ENCODE measurements at regions not wholly inside any gene's neighbourhood (a gene's known extent, or its start where the extent isn't known, plus 50 kb on each side); places are given as distances from the start of the nearest gene placed in this dataset.

- Histone ChIP-seq H3K4me2 (ENCODE audit: low read length) (no peak overlapping the region), H3K27me3 (ENCODE audit: insufficient read depth, low read depth, low read length) (no peaks in the 10 kb centered on the region), H3K9me2 (ENCODE audit: insufficient read depth, low read length) (no peaks in the 10 kb centered on the region), H3K9me3 (ENCODE audit: low read length) (no peaks in the 10 kb centered on the region), H2AFZ (ENCODE audit: low read depth, low read length) (no peak overlapping the region), H3K27ac (ENCODE audit: low read length) (no peak overlapping the region), H3K79me2 (replicated peaks; ENCODE audit: insufficient read depth, low read length) (no peaks in the 10 kb centered on the region), H3K4me3 (ENCODE audit: low read length) (no peak overlapping the region), H3K9ac (ENCODE audit: low read length) (no peak overlapping the region), H3K36me3 (ENCODE audit: insufficient read depth, low read length) (no peaks in the 10 kb centered on the region), H4K20me1 (ENCODE audit: insufficient read depth) (no peaks in the 10 kb centered on the region), H3F3A (ENCODE audit: insufficient read depth, low read length, poor library complexity, severe bottlenecking) (no peaks in the 10 kb centered on the region)
- TF ChIP-seq EZH2 (IDR thresholded peaks at IDR 0.05; ENCODE audit: borderline replicate concordance, insufficient read depth, low read length, poor library complexity, severe bottlenecking) (no peak), MXI1 (conservative IDR thresholded peaks at IDR 0.05; ENCODE audit: poor library complexity, severe bottlenecking) (no peak), TAF1 (IDR thresholded peaks at IDR 0.05; ENCODE audit: low read depth) (no peak), CTCF (IDR thresholded peaks at IDR 0.05; ENCODE audit: poor library complexity, severe bottlenecking) (no peak), EP300 (conservative IDR thresholded peaks at IDR 0.05; ENCODE audit: poor library complexity, severe bottlenecking) (no peak), SMC3 (conservative IDR thresholded peaks at IDR 0.05; ENCODE audit: poor library complexity) (no peak), POLR2AphosphoS5 (IDR thresholded peaks at IDR 0.05) (no peak), RAD21 (conservative IDR thresholded peaks at IDR 0.05) (no peak)
- TF ChIP-seq, protein P1, sequence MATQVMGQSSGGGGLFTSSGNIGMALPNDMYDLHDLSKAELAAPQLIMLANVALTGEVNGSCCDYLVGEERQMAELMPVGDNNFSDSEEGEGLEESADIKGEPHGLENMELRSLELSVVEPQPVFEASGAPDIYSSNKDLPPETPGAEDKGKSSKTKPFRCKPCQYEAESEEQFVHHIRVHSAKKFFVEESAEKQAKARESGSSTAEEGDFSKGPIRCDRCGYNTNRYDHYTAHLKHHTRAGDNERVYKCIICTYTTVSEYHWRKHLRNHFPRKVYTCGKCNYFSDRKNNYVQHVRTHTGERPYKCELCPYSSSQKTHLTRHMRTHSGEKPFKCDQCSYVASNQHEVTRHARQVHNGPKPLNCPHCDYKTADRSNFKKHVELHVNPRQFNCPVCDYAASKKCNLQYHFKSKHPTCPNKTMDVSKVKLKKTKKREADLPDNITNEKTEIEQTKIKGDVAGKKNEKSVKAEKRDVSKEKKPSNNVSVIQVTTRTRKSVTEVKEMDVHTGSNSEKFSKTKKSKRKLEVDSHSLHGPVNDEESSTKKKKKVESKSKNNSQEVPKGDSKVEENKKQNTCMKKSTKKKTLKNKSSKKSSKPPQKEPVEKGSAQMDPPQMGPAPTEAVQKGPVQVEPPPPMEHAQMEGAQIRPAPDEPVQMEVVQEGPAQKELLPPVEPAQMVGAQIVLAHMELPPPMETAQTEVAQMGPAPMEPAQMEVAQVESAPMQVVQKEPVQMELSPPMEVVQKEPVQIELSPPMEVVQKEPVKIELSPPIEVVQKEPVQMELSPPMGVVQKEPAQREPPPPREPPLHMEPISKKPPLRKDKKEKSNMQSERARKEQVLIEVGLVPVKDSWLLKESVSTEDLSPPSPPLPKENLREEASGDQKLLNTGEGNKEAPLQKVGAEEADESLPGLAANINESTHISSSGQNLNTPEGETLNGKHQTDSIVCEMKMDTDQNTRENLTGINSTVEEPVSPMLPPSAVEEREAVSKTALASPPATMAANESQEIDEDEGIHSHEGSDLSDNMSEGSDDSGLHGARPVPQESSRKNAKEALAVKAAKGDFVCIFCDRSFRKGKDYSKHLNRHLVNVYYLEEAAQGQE (IDR thresholded peaks at IDR 0.05; ENCODE audit: borderline replicate concordance), result no peak
Observed at GRCh38 chr17:79405823-79406222, 205.0 kb downstream of the RBFOX3 start.

DNA sequence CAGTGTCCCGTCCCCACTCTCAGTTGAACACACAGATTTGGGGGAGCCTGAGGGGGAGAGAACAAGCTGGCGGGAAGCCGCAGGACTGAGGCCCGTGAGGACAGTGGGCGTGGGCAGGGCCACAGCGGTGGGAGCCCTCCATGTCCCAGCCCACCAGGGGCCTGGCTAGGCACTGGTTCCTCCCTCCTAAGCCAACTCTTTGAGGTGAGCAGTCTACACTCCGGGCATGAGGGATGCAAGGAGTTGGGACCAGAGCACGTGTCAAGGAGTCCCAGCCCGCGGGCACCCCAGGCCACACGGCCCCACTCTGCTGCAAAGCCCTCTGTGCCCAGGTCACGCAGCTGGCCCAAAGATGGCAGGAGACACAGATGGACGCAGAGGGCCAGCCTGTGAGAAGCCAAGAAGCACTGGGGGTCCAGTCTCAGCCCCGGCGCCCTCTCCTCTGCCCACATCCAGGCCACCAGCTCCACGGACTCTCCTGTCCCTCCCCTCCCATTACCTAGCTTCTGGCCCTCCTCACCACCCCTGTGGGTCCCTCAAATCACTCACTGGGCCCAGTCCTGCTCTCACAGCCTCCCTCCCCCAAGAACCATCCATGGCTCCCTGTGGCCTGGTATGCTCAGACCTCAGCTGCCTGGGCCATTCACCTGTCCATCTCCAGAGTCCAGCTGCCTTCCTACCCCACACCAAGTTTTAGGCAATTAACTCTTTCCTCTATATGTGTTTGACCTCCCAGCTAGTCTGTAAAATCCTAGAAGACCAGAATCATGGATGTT, 206.5 kb downstream of the RBFOX3 start:
- Histone ChIP-seq H3K36me3 (ENCODE audit: insufficient read depth, low read length) (no peaks in the 10 kb centered on the region), H3K4me2 (ENCODE audit: low read length) (no peak overlapping the region), H3K9me2 (ENCODE audit: insufficient read depth, low read length) (no peaks in the 10 kb centered on the region), H3K4me3 (ENCODE audit: low read length) (no peak overlapping the region), H3K79me2 (replicated peaks; ENCODE audit: insufficient read depth, low read length) (no peaks in the 10 kb centered on the region), H3K9ac (ENCODE audit: low read length) (no peak overlapping the region), H3K9me3 (ENCODE audit: low read length) (no peaks in the 10 kb centered on the region), H4K20me1 (ENCODE audit: insufficient read depth) (no peaks in the 10 kb centered on the region), H2AFZ (ENCODE audit: low read depth, low read length) (no peak overlapping the region), H3F3A (ENCODE audit: insufficient read depth, low read length, poor library complexity, severe bottlenecking) (no peaks in the 10 kb centered on the region), H3K27me3 (ENCODE audit: insufficient read depth, low read depth, low read length) (peaks cover 4% of the 10 kb centered on the region), H3K27ac (ENCODE audit: low read length) (no peak overlapping the region)
- TF ChIP-seq MXI1 (conservative IDR thresholded peaks at IDR 0.05; ENCODE audit: poor library complexity, severe bottlenecking), result no peak
- no peak for TF ChIP-seq POLR2AphosphoS5 (IDR thresholded peaks at IDR 0.05)
- TF ChIP-seq CTCF (IDR thresholded peaks at IDR 0.05; ENCODE audit: poor library complexity, severe bottlenecking), result no peak
- TF ChIP-seq EZH2 (IDR thresholded peaks at IDR 0.05; ENCODE audit: borderline replicate concordance, insufficient read depth, low read length, poor library complexity, severe bottlenecking), result no peak

Data from neural cell (in vitro differentiated cells).